ENCODE measurements at regions not wholly inside any gene's neighbourhood (a gene's known extent, or its start where the extent isn't known, plus 50 kb on each side); places are given as distances from the start of the nearest gene placed in this dataset.

GRCh38 chrX:9282325-9282724 is 182.5 kb upstream of the TBL1X start:
- no peaks in the 10 kb centered on the region for H4K20me1 ChIP-seq (ENCODE audit: insufficient read depth, low read length)
- no peak overlapping the region for H2BK120ac ChIP-seq (ENCODE audit: low read depth, low read length)
- dilution Hi-C loops (cut with HindIII; ENCODE audit: low sequenced_read_pairs, unreplicated experiment), result no loop called here
- intact Hi-C loops (cut with micrococcal nuclease), result no loop called here
- H2BK15ac ChIP-seq (ENCODE audit: low read depth, low read length), result no peak overlapping the region
- no peak overlapping the region for H3K4me2 ChIP-seq (ENCODE audit: low read depth, low read length)
- H3K4ac ChIP-seq (ENCODE audit: low read depth, low read length), result no peak overlapping the region
- no peak overlapping the region for H3K18ac ChIP-seq (ENCODE audit: low read depth, low read length)
- H4K5ac ChIP-seq (ENCODE audit: low read depth, low read length), result no peak overlapping the region
- no peak overlapping the region for H3K4me3 ChIP-seq (ENCODE audit: insufficient read depth, low read depth, low read length)
- no peak overlapping the region for H2BK5ac ChIP-seq (ENCODE audit: low read depth, low read length, poor library complexity, severe bottlenecking)
- no peak overlapping the region for H2AK5ac ChIP-seq (ENCODE audit: low read depth, low read length)
- TF ChIP-seq ELK1 (IDR thresholded peaks at IDR 0.05; ENCODE audit: borderline replicate concordance, low read depth, low read length) (no peak), POLR2A (IDR thresholded peaks at IDR 0.05; ENCODE audit: low read depth, low read length) (no peak)
- H3K14ac ChIP-seq (replicated peaks; ENCODE audit: low read depth, low read length), result no peak overlapping the region
- no peak overlapping the region for H2AFZ ChIP-seq (replicated peaks; ENCODE audit: low read length, poor library complexity)
- H3K9ac ChIP-seq (ENCODE audit: low read depth, low read length), result no peak overlapping the region
- H3K56ac ChIP-seq (ENCODE audit: extremely low read depth, insufficient read depth, low read length), result no peak overlapping the region
- H3K4me1 ChIP-seq (ENCODE audit: control insufficient read depth, insufficient read depth, low read length), result peaks cover 2% of the 10 kb centered on the region; the same call in 1 of the 2 replicates
- no peaks in the 10 kb centered on the region for H3K27me3 ChIP-seq (ENCODE audit: control insufficient read depth, insufficient read depth, low read length)
- H2BK20ac ChIP-seq (ENCODE audit: low read depth, low read length), result no peak overlapping the region
- no peaks in the 10 kb centered on the region for H3K9me3 ChIP-seq (ENCODE audit: control insufficient read depth, insufficient read depth, low read length)
- CTCF ChIA-PET, result no interaction called here
- DNase-seq (no peak), ATAC-seq (ENCODE audit: low read depth) (no peak)
- no TSS peak for BruUV-seq (replicated peaks)
- no peaks in the 10 kb centered on the region for H3K79me1 ChIP-seq (ENCODE audit: low read depth in 1 of 2, low read length in 2 of 2)
- no peaks in the 10 kb centered on the region for H3K36me3 ChIP-seq (ENCODE audit: control insufficient read depth, insufficient read depth, low read length)
- H4K8ac ChIP-seq (ENCODE audit: low read depth in 2 of 2, low read length in 2 of 2), result no peak overlapping the region
- H3K23ac ChIP-seq (ENCODE audit: low read depth, low read length), result no peak overlapping the region
- no peaks in the 10 kb centered on the region; the same call in 1 of the 2 replicates for H3K9me1 ChIP-seq (ENCODE audit: insufficient read depth, low read length)
- no peak overlapping the region for H2AK9ac ChIP-seq (replicated peaks; ENCODE audit: low read depth, low read length, poor library complexity)
- no peak overlapping the region for H4K91ac ChIP-seq (ENCODE audit: insufficient read depth, low read depth, low read length)
- POLR2A ChIA-PET (ENCODE audit: unreplicated experiment), result no interaction called here
- WGBS, 2 experiments (ENCODE audit: extremely low coverage in 2 of 2, insufficient read length in 1 of 2), result 33% methylated on average over 1 of the region's 2 CpGs; no CpG with 5 or more reads in 1 of the 2 experiments
- no peak overlapping the region for H3K27ac ChIP-seq (ENCODE audit: insufficient read depth, low read length)
- in situ Hi-C loops (cut with MboI; ENCODE audit: low sequenced_read_pairs), result no loop called here

Measured in IMR-90 (cell line).